DMS79 treated with DMSO at 0.1 percent for 48 hours (cell line): ENCODE measurements at regions not wholly inside any gene's neighbourhood (a gene's known extent, or its start where the extent isn't known, plus 50 kb on each side); places are given as distances from the start of the nearest gene placed in this dataset.
"Not testable (repeated sequence)": the region's sequence is repeated elsewhere in the genome, so short reads cannot be mapped to it uniquely, and the experiment has no call there.

Experiments used
- DNase-seq: peaks from one replicate; lab custom pipeline; 2025; lab: John Stamatoyannopoulos, UW

GRCh38 chr9:31445960-31446359 lies 938.5 kb upstream of the ACO1 start:
- DNase-seq = no peak

DNA sequence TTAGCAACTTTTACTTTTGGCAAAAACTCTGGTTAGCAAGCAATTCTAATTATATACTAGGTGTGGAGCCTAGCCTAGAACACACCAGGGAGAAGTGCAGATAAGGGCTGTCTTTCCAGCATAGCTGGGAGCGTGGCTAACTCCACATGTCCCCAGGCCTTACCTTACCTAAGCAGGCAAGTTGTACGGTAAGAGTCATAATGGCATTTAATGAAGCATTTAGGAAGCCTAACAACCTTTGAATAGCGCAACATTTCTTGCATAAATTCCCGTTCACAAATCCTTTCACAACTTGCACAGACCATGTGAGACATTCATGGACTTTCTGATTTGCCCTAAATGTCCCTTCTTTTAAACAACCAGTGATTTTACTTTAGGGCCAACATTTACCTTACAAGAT lies 917.4 kb upstream of the ACO1 start:
- no peak for DNase-seq

GRCh38 chr9:31470051-31470450 lies 914.4 kb upstream of the ACO1 start:
- DNase-seq = no peak

GRCh38 chr9:31471010-31471409 lies 913.4 kb upstream of the ACO1 start:
- no peak for DNase-seq

DNA sequence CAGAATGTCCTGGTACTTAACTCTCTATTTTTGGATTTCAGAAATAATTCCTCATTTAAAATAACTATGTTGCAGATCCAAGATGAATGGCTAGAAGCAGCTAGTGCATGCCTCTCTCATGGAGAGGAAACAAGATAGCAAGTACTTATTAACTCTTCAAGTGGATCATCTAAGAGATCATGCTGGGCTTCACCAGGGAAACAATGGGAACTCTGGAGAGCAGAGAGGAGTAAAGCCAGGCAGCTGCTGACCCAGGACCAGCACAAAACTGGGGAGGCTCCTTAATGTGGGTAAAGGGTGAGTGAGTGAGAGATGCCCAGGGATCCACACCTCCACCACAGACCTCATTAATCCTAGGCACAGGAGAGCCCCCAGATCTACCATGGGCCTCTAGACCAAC lies 897.8 kb upstream of the ACO1 start:
- DNase-seq = no peak

DNA sequence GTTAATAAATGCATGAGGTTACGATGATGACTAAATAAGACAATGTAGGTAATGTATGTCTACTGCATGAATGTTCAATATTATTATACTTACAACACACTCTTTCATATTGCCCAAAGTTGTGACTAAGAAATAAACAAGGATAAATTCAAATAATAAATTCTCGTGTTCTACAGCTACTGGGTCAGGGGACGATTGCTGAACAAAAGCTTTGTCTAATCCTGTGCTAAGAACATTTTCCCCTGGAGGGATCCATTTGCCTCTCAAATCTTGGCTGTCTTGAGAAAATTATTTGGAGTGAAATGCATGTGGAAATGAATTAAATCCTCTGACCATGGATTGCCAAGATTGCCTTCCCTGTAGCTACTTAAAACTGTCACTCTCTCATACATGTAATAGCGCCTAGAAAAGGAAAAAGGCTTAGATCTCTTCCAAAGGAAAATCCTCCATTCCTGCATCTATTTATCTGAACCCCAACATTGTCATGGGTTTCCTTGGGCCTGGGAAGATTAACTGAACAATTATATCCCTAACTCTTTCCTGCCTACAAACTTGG lies 893.8 kb upstream of the ACO1 start:
- DNase-seq = no peak

- no peak for DNase-seq
These were observed 892.2 kb upstream of the ACO1 start for GRCh38 chr9:31492229-31492628.

GRCh38 chr9:31500422-31500821 lies 884.0 kb upstream of the ACO1 start:
- DNase-seq = no peak

- DNase-seq = no peak
These were observed 865.4 kb upstream of the ACO1 start for GRCh38 chr9:31519011-31519410.

DNA sequence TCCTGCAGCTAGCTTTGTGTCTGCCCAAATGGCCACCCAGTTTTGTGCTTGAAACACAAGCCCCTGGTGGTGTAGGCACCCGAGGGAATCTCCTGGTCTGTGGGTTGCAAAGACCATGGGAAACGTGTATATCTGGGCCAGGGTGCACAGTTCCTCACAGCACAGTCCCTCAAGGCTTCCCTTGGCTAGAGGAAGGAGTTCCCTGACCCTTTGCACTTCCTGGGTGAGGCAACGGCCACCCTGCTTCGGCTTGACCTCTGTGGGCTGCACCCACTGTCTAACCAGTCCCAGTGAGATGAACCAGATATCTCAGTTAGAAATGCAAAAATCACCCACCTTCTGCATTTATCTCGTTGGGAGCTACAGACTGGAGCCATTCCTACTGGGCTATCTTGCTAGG lies 865.0 kb upstream of the ACO1 start:
- no peak for DNase-seq

DNA sequence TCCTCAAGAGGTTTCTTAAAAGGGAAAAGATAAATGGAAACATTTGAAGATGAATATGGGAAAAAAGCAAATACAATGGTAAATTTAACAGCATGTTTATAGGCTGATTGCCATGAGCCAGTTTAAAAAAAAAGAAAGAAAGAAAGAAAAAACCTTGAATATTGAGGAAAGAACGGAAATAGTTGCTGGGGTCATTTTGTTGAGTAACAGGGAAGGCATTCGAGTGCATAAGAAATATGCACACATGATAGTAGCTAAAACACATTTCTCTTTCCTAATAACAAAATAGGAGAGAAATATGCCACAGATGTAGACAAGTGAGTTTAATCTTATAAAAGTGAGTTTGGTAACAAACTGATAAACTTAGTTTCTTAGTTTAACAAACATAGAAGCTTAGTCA lies 864.6 kb upstream of the ACO1 start:
- no peak for DNase-seq

- DNase-seq = no peak
These were observed 864.0 kb upstream of the ACO1 start for GRCh38 chr9:31520301-31521085.

DNA sequence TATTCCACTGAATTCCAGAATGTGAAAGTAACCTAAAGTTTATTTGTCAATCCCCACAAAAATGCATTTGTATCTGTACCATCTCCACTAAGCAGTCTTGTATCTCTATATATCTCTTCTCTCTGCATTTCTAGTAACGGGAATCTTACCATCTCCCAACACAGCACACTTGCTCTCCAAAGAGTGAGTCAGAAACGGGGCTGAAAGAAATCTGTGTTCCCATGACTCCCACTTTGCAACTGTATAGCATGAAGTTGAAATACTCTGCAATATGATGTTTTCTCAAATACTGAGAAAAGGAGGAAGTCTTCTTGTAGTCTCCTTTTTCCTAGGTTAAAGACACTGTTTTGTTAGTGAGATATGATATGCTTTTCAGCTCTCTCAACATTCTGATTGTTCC lies 848.8 kb upstream of the ACO1 start:
- no peak for DNase-seq

DNA sequence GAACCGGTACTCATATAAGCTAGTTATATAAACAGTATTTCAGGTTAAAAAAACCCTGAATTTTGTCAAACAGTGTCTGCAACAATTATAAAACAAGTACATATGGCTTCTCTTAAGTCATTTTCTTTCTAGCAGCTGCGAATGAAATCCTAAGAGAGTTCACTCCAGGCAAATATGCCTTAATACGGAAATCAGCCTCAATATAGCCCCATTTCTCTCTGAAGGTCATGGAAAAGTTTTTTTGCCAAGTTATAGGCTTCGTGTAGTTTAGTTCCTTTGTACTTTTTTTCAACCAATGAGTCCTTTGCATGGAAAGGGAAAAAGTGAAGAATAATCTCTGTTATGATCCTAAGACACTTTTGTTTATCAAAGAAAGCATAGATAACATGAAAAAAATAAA lies 848.0 kb upstream of the ACO1 start:
- DNase-seq = no peak

- no peak for DNase-seq
These were observed 842.6 kb upstream of the ACO1 start for GRCh38 chr9:31541721-31542281.

GRCh38 chr9:31542384-31543055 lies 841.9 kb upstream of the ACO1 start:
- DNase-seq = no peak

DNA sequence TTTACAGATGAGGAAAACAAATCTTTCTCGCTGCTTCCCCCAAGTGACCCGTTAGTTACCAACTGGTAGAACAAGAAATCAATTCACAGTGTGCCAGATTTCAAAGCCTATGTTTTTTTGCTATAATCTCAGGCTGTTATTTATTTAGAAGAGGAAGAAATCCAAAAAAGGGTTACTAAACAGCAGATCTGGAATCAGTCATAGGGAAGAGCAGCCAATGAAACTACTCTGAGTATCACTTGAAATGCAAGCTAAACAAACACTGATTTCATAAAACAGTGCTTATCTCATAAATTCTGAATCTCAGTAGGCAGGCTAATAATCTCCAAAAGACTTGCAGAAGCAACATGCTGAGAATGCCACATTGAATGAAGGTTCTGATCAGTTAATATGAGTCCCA lies 829.5 kb upstream of the ACO1 start:
- no peak for DNase-seq

DNA sequence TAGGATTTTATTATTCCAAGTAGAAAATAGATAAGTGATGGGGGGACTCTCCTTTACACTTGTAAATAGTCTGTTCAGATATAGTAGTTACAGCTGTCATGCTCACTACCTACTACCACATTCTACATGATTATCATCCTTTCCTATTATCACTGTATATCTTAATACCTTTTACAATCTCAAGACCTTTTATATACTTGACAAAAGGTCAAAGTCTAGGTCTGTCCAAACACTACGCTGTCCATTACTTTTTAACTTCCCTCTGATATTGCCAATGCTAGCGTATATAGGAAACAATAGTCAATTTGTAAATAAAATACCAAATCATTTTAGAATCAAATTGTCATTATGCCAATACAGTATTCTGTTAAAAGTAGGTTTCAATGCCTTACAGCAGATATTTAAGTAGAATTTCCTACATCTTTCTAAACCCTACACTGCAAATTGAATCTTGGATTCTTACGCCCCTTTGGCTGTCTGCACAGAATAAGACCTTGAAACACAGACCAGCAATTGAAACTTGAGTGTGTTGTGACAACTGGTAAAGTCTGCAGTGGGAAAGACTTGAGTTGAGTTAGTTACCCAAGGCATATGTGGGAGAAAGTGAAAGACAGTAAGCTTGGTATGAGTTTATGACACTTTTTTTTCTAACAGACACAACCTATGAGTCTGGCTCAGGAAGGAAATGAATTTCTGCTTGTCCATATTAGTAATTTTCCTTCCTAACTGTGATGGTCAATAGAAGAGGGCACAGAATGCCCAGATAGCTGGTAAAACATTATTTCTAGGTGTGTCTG lies 827.6 kb upstream of the ACO1 start:
- no peak for DNase-seq

DNA sequence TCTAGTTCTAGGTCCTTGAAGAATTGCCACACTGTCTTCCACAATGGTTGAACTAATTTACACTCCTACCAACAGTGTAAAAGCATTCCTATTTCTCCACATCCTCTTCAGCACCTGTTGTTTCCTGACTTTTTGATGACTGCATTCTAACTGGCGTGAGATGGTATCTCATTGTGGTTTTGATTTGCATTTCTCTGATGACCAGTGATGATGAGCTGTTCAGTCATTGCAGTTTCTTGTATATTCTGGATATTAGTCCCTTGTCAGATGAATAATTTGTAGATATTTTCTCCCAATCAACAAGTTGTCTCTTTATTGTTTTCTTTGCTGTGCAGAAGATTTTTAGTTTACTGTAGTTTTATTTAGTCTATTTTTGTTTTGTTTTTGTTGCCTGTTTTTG lies 812.3 kb upstream of the ACO1 start:
- not testable (repeated sequence) for DNase-seq

- DNase-seq = no peak
These were observed 810.9 kb upstream of the ACO1 start for GRCh38 chr9:31573561-31573960.

- DNase-seq = no peak
These were observed 810.3 kb upstream of the ACO1 start for GRCh38 chr9:31574006-31574765.

GRCh38 chr9:31582071-31582470 lies 802.4 kb upstream of the ACO1 start:
- DNase-seq = no peak
